NCI-H1092 treated with DMSO at 0.1 percent for 48 hours (cell line): ENCODE measurements at regions not wholly inside any gene's neighbourhood (a gene's known extent, or its start where the extent isn't known, plus 50 kb on each side); places are given as distances from the start of the nearest gene placed in this dataset.
"Not testable (repeated sequence)": the region's sequence is repeated elsewhere in the genome, so short reads cannot be mapped to it uniquely, and the experiment has no call there.

Source experiments
- DNase-seq: peaks from one replicate; lab custom pipeline; 2025; lab: John Stamatoyannopoulos, UW

DNA sequence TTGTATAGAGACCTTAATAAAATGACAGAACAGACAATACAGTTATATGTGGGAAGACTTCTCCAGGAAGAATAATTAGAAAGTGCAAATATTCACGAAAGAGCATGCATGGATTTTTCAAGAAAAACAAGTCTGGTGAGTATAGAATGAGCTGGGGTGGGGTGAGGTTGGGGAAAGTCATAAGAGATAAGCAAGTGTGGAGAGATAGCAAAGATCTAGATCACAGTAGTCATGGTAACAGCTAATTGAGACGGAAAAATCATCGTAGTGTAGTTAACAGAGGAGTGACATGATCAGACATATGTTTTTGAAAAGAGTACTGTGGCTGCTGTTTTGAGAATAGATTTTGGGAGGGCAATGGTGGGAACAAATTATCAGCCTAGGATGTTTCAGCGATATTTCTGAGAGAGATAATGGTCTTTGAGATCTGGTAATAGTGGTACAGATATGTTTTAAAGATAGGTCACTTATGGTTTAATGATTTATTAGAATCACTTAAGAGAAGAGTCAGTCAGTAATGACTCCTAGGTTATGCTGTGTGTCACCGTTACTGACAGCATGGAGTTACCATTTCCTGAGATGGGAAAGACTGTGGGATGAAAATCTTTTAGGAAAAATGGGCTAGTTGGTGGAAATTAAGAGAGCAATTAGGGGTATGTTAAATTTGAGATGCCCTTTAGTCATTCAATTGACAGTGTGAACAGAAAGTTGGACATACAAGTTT is 248.5 kb upstream of the SLC8A1 start:
- DNase-seq: no peak

DNA sequence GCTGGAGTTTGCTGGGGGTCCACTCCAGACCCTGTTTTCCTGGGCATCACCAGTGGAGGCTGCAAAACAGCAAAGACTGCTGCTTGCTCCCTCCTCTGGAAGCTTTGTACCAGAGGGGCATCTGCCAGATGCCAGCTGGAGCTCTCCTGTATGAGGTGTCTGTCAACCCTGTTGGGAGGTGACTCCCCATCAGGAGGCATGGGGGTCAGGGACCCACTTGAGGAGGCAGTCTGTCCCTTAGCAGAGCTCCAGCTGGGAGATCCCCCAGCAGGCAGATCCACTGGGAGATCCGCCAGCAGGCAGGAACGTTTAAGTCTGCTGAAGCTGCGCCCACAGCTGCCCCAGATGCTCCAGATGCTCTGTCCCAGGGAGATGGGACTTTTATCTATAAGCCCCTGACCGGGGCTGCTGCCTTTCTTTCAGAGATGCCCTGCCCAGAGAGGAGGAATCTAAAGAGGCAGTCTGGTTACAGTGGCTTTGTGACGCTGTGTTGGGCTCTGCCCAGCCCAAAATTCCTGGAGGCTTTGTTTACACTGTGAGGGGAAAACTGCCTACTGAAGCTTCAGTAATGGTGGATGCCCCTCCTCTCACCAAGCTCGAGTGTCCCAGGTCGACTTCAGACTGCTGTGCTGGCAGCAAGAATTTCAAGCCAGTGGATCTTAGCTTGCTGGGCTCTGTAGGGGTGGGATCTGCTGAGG is 260.5 kb upstream of the SLC8A1 start:
- DNase-seq: not testable (repeated sequence)

DNA sequence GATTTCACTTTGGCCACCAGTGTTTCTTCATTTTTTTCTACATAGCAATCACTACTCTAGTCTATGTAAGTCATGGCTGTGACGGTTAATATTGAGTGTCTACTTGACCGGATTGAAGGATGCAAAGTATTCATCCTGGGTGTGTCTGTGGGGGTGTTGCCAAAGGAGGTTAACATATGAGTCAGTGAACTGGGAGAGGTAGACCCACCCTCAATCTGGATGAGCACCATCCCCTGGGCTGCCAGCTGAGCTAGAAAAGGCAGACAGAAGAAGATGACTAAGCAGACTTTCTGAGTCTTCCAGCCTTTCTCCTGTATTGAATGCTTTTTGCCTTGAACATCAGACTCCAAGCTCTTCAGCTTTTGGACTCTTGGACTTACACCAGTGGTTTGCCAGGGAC is 265.0 kb upstream of the SLC8A1 start:
- no peak for DNase-seq

DNA sequence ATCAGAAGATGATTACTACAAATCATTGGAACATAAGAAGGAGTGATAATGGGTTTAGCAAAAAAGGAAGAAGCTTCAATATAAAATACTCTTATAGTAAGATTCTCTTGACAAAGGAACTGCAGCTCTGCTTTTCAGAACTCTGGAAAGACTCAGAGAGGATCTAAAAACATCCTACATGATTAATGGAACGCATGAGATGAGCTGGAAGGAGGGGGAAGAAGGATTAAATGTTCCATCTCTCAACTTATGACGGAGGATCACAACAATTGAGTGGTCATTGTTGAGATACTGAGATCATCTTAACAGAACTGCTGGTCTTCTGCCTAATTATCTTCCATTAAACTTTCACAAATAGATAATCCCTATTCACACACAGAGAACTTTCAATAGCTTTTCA is 267.5 kb upstream of the SLC8A1 start:
- no peak for DNase-seq

DNA sequence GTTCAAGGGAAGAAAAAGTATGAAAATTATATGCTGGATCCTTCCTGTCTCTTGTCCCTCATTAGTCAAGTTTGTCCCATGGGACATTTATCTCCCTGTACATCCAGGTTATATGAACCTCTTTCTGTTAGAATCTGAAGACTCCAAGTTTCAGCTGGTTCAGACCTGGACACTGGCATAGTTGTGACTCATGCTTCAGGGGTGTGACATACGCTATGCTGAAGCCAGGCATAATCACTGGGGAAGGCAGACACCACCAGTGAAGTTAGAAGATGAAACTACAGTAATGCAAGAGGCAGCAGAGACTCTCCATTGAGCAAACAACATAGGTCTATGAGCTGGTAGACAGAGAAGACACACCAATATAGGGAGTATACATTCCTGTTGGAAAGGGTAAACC is 269.7 kb upstream of the SLC8A1 start:
- DNase-seq: no peak

DNA sequence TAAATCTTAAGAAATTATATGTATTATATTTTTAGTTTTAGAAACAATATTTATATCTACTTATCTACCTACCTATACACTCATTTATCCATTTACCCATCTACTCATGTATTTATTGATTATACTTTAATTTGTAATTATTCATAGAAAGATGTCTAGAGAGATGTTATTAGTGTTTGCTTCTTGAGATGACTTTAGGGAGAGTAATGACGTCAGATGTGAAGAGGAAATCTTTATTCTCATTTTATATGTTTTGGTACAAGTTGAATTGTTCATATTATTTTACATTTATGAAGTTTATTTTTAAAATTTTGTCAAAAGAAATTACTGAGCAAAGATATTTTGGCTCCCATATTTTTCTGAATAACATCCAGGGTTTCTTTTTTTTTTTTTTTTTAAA is 271.3 kb upstream of the SLC8A1 start:
- no peak for DNase-seq

DNA sequence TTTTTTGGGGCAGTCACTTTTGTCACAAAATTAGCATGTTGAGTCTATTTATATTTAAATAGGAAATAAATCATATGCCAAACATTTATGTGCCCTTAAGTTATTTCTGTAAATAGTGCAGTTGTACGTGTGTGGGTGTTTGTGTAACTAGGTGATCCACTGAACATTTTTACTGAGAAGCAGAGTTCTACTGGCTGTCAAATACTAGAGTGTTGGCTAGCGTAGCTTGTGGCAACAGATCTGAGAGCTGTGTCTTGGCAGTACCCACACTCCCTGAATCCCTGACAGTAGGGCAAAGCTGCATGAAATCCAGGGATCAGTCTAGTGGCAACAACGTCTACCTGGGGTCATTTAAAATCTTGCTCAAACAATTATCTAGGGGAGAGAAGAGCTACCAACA is 273.1 kb upstream of the SLC8A1 start:
- no peak for DNase-seq

DNA sequence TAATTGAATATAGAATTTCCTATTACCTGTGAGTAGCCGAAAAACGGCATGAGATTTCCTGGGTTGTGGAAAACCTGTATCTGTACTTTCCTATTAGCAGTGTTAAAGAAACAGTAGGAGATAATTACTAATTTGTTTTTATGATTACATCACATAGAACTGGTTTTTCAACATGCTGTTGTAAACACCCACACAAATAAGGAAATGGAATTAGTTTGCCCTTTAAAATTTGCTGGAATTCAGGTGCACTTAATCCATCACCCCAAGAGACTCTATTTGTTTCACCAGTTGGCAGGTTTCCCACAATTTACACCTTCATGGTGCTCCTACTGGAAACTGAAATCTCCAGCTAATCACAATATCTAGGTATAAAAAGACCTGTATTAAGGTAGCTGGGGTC is 274.1 kb upstream of the SLC8A1 start:
- no peak for DNase-seq

DNA sequence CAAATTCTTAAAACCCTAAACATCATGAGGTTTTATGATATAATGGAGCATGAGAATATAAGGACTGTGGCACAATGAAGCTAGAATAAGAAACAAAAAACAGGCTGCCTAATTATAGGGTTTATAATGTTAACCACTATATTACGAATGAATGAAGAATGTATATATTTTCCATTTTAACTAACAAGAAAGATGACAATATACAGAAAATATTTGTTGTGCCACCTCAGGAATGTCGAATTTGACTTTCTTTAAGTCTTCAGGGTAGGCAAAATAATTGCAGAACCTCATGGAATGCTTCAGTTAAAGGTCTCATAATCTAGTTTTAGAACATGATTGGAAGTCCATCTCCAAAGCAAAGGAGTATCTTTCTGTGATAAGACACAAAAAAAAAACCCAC is 282.9 kb upstream of the SLC8A1 start:
- no peak for DNase-seq

DNA sequence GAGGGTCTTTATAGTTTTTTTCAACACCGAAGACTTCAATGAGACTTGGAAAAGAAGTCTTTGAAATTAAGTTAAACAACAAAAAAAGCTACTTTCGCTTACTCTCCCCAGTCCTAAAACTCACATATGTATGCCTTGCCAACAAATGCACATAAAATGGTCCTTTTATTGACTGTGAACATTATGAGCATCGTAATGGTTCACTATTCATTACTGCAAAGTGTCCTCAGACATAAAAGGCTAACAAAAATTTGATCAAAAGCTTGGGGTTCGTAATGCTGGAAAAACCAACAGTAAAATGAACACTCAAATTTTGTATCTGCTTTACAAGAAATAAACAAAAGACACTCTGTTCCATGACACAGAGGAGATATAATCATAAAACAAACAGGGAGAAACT is 285.3 kb upstream of the SLC8A1 start:
- DNase-seq: no peak

DNA sequence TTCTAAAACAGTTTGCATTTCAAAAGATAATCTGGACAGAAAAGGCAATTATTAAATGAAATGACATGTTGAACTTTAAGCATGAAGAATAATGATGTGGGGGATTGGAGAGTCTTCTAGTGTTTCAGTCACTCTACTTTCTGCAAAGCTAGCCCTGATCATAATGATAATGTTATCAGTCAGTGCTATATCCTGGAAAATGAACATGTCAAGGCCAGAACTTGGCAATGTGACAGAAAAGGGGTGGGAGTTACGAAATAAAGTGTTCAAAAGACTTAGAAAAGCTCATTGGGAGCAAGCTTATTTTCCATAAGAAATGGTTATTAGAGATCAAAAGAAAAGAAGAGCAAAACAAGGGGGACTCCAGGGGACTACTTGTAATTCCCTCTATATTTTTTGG is 288.5 kb upstream of the SLC8A1 start:
- no peak for DNase-seq

DNA sequence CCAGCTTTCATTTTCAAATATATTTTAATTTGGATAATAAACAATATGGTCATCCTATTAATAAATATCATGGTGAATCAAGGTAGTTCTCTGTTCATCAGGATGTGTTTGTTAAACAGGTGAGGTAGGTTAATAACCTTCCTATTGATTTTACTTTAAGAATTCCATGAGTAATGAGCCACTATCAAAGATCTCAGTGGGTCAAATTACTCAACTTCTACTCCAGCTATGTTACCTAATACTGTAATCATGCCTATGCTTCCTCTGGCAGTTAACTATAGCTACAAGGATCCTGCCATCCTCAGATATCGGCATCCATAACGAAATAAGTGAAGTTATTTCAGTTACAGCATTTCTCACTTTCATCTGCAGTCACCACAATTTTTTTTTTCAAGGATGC is 289.6 kb upstream of the SLC8A1 start:
- no peak for DNase-seq

DNA sequence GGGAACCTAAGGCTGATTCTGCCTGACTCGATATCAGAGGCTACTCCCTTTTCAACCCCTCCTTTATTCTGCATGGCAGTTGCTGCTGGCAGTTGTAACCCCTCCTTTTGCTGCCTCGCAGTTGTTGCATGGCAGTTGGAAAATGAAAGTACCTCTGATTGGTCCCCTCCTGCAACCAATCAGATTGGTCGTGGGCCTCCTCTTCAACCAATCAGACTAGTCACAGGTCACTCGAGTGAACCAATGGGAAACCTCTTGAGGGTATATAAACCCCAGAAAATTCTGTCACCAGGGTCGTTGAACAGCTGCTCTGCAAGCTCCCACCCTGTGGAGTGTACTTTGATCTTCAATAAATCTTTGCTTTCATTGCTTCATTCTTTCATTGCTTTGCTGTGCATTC is 294.3 kb upstream of the SLC8A1 start:
- no peak for DNase-seq

DNA sequence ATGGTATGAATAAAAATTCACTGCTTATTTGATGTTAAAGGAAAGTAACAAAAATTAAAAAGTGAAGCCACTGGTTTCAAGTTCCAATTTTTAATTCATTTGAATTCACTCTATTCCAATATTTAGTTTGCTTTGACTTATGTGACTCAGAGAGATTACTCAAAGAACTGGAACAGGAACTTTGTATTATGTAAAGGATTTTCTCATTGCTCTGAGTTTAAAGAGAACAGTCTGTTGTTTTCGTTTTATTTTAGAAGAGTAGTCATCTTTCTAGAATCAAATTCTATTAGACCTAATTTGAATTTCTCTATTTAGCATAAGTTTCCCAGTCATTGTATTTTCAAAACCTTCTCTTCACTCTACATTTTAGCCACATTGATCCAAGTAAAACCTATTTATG is 300.1 kb upstream of the SLC8A1 start:
- no peak for DNase-seq

DNA sequence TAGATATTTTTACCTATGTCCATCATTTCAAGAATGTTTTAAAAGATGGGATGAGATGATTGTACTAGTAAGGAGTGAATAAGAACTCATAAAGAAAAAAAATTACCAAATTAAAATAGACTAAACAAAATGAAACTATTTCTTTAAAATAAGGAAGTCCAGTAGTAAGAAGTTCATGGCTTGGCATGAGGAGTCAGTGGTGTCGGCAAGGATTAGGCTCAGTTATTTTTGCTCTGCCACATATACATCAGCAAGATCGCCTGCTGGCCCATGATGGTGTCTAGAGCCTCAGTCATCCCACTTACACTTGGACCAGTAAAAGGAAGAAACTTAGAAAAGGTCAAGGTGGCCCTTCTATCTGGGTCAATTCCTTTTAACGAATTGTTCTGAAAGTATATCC is 300.9 kb upstream of the SLC8A1 start:
- DNase-seq: no peak

DNA sequence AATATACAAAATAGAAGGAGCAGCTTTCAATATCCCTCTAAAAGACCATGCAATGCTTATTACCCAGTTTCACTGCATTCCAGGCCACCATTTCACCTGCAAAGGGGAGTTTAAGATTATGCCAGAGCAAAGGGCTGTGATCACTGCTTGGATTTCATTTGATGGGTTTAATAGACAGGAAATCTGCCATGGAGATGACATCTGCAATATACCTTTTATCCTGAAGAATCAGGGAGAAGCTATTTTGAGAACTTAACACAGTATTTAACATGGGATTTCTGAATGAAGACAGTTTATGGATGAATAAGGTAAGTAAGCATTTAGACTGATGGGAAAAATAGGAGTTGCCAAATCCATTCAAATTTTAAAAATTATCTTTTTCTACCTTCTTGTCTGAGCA is 303.0 kb upstream of the SLC8A1 start:
- no peak for DNase-seq

DNA sequence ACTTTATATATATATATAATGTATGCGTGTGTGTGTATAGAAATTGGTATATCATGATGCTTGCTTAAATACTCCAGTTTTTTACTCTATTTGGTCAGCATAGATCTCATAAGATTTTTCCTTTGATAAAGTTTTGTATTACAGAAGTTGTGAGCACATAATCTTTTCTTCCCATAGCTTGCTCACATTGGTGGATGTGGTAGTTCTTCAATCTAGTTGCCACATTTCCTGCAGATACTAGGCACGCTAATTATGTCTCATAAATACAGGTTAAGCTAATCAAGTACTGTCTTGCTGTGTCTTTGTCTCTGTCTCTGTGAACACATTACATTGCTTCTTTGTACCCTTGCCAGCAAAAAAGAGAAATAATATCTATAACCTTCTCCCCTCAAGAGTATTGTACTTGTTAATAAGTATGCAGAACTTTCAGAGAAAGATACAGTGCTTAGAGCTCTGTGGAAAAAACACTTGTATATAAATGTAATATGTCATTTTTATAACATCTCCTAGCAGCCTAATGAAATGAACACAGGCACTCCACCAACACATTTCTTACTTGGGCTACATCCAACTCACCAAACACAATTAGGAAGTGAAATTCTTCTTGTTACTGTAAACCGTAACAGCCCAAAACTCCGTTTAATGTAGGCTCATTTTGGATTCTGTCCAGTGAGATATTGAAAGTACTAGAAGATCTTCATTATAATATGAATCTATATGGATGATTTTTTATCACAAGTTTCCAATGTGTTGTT is 306.7 kb upstream of the SLC8A1 start:
- no peak for DNase-seq

DNA sequence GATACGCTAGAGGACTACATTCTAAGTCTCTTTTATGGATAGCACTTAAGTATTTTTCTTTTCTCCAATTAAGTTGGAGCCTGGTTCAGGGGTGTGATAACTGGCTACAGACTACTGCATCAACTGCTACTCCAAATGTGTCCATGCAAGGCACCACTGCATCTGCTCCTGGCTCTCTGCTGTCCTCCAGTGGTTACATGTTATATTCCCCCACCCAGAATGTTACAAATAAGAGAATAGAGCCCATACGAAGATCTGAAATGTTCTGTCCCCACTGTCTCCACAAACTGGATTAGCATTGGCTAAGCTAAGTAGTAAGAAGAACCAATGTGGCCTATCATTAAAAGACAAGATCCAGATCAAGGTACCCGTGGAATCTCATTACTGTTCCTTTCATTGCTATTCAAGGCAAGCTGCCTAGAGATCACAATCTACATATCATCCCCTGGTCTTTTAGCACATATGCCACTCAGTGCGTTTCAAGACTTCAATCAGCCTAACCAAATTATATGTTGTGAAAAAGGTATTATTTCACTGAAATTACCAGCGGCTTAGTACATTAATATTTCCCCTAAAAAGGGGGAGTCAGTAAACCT is 308.3 kb upstream of the SLC8A1 start:
- peak; percentile 6 for DNase-seq

DNA sequence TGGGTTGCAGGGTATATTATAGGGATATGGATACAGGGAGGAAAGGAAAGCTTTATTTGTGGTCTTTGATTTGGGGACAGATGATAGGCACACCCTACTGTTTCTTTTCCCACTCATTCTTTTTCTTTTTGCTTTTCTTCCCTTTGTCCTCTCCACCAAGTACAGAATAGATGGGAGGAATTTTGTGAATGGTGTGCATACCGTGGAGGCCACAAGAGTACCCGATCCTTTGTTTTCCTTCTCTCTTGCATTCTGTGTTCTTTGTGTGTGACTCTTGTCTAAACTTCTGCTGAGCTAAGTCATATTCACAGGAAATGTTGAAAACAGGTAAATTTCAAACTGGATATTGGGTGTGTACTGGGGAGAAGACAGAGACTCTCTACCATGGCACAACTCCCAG is 321.4 kb upstream of the SLC8A1 start:
- no peak for DNase-seq

DNA sequence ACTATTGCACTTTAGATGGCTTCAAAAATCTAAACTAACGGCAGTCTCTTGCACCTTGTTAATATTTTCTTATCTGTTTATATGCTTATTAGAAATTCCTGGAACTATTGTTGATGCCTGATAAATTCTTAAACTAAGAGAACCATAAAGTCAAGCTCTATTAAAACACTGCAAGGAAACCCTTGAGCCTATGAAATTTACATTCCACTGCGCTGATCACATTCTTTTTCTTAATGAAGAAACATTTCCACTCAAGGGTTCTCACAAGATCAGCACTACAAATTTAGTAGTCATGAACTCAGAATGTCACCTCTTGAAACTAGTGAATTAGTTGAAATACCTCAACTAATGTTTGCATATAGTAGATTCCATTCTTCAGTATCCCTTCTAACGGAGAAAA is 331.8 kb upstream of the SLC8A1 start:
- DNase-seq: no peak

DNA sequence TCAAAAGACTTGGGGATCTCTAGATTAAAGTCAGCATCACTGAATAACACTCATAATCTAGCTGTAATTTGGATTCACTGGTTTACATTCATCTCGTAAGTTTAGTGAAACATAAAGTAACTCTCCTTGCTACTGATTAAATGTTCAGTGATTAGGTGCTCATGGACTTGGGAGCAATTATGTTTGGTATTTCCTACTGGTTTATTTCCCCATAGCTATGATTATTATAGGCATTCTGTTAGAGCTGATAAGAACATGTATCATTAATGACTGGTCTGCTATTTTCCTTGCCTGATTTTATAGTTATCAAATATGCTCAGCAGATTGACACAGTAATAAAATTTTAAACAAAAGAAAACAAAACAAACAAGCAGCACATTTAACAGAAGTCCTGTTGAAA is 334.7 kb upstream of the SLC8A1 start:
- no peak for DNase-seq

DNA sequence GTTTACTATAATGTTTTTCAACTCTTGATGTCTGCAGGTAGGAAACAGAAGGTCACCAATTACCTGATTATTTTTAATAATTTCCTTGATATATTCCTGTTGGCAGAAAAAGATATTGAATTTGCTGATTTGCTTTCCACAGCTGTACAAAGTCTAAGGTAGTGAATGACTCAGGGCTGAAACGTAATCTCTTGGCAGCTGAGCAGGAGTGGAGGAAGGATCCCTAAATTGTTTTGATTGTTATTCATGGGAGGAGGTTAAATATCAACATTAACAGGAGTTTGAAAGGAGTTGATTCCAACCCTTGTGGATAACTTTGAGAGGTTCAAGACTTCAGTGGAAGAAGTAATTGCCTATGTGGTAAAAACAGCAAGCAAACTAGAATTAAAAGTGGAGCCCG is 345.2 kb upstream of the SLC8A1 start:
- DNase-seq: no peak

DNA sequence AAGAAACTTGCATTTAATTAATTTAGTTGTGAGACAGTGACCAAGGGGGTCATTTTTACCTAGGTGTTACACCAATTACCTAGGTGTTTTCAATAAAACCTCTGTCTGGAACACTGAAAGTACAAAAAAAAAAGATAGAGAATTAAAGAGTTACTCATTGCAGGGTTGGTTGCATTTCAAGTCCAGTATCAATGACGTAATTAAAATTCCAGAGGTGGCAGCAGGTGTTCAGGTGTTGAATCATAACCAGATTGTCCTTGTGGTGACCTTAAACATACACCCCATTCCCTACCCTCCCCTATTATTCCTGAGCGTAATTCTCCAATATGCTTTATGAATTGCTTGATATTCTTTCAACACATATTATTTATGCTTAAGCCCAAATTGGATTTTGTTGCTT is 352.0 kb upstream of the SLC8A1 start:
- DNase-seq: no peak
